ENCODE measurements at regions not wholly inside any gene's neighbourhood (a gene's known extent, or its start where the extent isn't known, plus 50 kb on each side); places are given as distances from the start of the nearest gene placed in this dataset.

DNA sequence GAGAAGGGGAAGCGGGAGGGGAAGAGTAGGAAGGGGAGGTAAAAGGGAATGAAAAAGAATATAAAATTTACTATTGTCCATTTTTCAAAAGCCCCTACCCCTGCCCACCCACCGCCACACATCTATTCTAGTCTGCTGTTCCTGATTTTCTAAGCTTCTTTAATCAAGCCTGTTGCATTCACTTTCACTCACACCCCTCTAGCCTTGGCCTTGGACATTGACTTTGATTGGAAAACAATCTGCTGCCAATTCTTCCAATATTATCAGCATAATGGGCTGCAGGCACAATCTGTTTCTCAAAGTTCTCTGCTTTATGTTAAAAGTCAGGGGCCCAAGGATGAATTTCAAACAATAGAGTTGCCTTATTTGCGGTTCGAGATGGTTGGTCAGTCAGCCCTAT, 281.2 kb downstream of the SETD4 start:
- no peak overlapping the region for H3K4me2 ChIP-seq (ENCODE audit: insufficient read depth, insufficient read length, low read length)

More for the DNA sequence above, 281.2 kb downstream of the SETD4 start:
- no peak overlapping the region for H2AK5ac ChIP-seq (ENCODE audit: insufficient read length, low read length)
- no peaks in the 10 kb centered on the region for H3K9me3 ChIP-seq (ENCODE audit: control insufficient read depth, low read depth, low read length)
- TF ChIP-seq, protein P1, sequence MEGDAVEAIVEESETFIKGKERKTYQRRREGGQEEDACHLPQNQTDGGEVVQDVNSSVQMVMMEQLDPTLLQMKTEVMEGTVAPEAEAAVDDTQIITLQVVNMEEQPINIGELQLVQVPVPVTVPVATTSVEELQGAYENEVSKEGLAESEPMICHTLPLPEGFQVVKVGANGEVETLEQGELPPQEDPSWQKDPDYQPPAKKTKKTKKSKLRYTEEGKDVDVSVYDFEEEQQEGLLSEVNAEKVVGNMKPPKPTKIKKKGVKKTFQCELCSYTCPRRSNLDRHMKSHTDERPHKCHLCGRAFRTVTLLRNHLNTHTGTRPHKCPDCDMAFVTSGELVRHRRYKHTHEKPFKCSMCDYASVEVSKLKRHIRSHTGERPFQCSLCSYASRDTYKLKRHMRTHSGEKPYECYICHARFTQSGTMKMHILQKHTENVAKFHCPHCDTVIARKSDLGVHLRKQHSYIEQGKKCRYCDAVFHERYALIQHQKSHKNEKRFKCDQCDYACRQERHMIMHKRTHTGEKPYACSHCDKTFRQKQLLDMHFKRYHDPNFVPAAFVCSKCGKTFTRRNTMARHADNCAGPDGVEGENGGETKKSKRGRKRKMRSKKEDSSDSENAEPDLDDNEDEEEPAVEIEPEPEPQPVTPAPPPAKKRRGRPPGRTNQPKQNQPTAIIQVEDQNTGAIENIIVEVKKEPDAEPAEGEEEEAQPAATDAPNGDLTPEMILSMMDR (conservative IDR thresholded peaks at IDR 0.05): no peak
- H3K27ac ChIP-seq (ENCODE audit: insufficient read length, low read depth, low read length): no peak overlapping the region
- H2BK12ac ChIP-seq (ENCODE audit: insufficient read length, low read depth, low read length): no peak overlapping the region
- H3K23me2 ChIP-seq (ENCODE audit: insufficient read length, low read depth, low read length, poor library complexity, severe bottlenecking): no peaks in the 10 kb centered on the region
- H3K56ac ChIP-seq (ENCODE audit: insufficient read length, low read depth, low read length): no peak overlapping the region
- no peak overlapping the region for H2BK20ac ChIP-seq (ENCODE audit: low read depth, low read length, poor library complexity, severe bottlenecking)
- H3K9me3 Mint-ChIP-seq: peaks cover 0 to 2% of the 10 kb centered on the region in 2 experiments; a peak in 2 of 5 replicates
- H2AFZ ChIP-seq (ENCODE audit: low read length): no peak overlapping the region
- H2BK15ac ChIP-seq (ENCODE audit: low read depth, low read length): no peak overlapping the region
- H3K9ac ChIP-seq (ENCODE audit: extremely low read depth, insufficient read length, low read length): no peak overlapping the region
- no peak overlapping the region for H3K14ac ChIP-seq (ENCODE audit: insufficient read depth, low read length)
- no peak overlapping the region for H3K23ac ChIP-seq (ENCODE audit: insufficient read length, low read depth, low read length)
- DNase-seq: no peak
- no peak overlapping the region for H2BK5ac ChIP-seq (ENCODE audit: insufficient read length, low read length)
- no peak overlapping the region for H4K91ac ChIP-seq (ENCODE audit: insufficient read length, low read depth, low read length)
- no peak overlapping the region for H4K5ac ChIP-seq (ENCODE audit: insufficient read length, low read depth, low read length)
- no peaks in the 10 kb centered on the region for H3K4me1 ChIP-seq (ENCODE audit: insufficient read depth, low read length)
- no peaks in the 10 kb centered on the region for H3K36me3 Mint-ChIP-seq (ENCODE audit: insufficient read depth in 1 of 3, low read depth in 3 of 3)
- H2BK120ac ChIP-seq (ENCODE audit: low read depth, low read length, poor library complexity, severe bottlenecking): no peak overlapping the region
- H3K4ac ChIP-seq (ENCODE audit: low read depth, low read length): no peak overlapping the region
- H3K27ac Mint-ChIP-seq: no peak overlapping the region
- H3K18ac ChIP-seq (ENCODE audit: insufficient read length, low read depth, low read length): no peak overlapping the region
- H3K79me1 ChIP-seq (ENCODE audit: insufficient read depth, low read depth, low read length, poor library complexity, severe bottlenecking): no peaks in the 10 kb centered on the region
- H3K4me3 Mint-ChIP-seq: no peak overlapping the region
- no peaks in the 10 kb centered on the region for H3K4me1 Mint-ChIP-seq
- H4K8ac ChIP-seq (replicated peaks; ENCODE audit: insufficient read length, low read depth, low read length): no peak overlapping the region
- H3K79me2 ChIP-seq (ENCODE audit: insufficient read depth, low read length): no peaks in the 10 kb centered on the region
- no peaks in the 10 kb centered on the region; the same call in 1 of the 2 replicates for H3K27me3 Mint-ChIP-seq (ENCODE audit: low read depth)
- H4K20me1 ChIP-seq (ENCODE audit: control insufficient read depth, insufficient read depth, insufficient read length): no peaks in the 10 kb centered on the region
- H3K27me3 ChIP-seq (ENCODE audit: insufficient read depth, low read length): no peaks in the 10 kb centered on the region; the same call in 1 of the 2 replicates
- H3T11ph ChIP-seq (ENCODE audit: low read length): no peak overlapping the region
- WGBS (ENCODE audit: extremely low coverage, insufficient read length, low lambda C conversion rate): no CpG with 5 or more reads among the region's 4 CpGs

Data from H9 (cell line).